ENCODE measurements at regions not wholly inside any gene's neighbourhood (a gene's known extent, or its start where the extent isn't known, plus 50 kb on each side); places are given as distances from the start of the nearest gene placed in this dataset.
A peak's percentile ranks its signal among the peaks of the same experiment; 100 is the strongest.
"Not testable (repeated sequence)": the region's sequence is repeated elsewhere in the genome, so short reads cannot be mapped to it uniquely, and the experiment has no call there.

GRCh38 chr7:138214926-138215325 lies 138.7 kb downstream of the AKR1D1 start:
- WGBS, 2 donors, result 98 to 100% methylated on average over 4 of the region's 4 CpGs
- intact Hi-C loops (cut with DNase I), result no loop called here
- TF ChIP-seq CTCF (IDR thresholded peaks at IDR 0.05), result no peak
- Histone ChIP-seq H3K27me3 (no peaks in the 10 kb centered on the region), H3K9me3 (no peaks in the 10 kb centered on the region), H3K4me1 (peaks cover 6 to 23% (median 14%) of the 10 kb centered on the region in 3 donors), H3K4me3 (no peak overlapping the region), H3K27ac (no peak overlapping the region), H3K36me3 (no peaks in the 10 kb centered on the region)
- FAIRE-seq (no peak), ATAC-seq (no peak), DNase-seq (no peak)

DNA sequence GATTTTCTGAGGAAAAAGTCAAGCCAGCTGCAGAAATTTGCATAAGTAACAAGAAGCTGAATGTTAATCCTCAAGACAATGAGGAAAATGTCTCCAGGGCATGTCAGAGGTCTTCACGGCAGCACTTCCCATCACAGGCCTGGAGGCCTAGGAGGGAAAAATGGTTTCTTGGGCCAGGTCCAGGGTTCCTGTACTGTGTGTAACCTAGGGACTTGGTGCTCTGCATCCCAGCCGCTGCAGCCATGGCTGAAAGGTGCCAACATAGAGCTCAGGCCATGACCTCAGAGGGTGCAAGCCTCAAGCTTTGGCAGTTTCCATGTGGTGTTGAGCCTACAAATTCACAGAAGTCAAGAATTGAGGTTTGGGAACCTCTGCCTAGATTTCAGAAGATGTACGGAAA lies 144.1 kb downstream of the AKR1D1 start:
- FAIRE-seq; H3K4me3 ChIP-seq; H3K27ac ChIP-seq; H3K4me1 ChIP-seq; H3K9me3 ChIP-seq; H3K27me3 ChIP-seq; intact Hi-C loops (cut with DNase I); DNase-seq; H3K36me3 ChIP-seq; ATAC-seq: not testable (repeated sequence)
- WGBS, 2 donors, result 95 to 96% methylated on average over 3 of the region's 3 CpGs

GRCh38 chr7:138221388-138221787 lies 145.1 kb downstream of the AKR1D1 start:
- H3K27ac ChIP-seq; H3K27me3 ChIP-seq; DNase-seq; H3K4me3 ChIP-seq; H3K4me1 ChIP-seq; H3K36me3 ChIP-seq; H3K9me3 ChIP-seq; intact Hi-C loops (cut with DNase I); ATAC-seq; FAIRE-seq: not testable (repeated sequence)
- 77 to 88% methylated on average over 4 of the region's 4 CpGs for WGBS, 2 donors

DNA sequence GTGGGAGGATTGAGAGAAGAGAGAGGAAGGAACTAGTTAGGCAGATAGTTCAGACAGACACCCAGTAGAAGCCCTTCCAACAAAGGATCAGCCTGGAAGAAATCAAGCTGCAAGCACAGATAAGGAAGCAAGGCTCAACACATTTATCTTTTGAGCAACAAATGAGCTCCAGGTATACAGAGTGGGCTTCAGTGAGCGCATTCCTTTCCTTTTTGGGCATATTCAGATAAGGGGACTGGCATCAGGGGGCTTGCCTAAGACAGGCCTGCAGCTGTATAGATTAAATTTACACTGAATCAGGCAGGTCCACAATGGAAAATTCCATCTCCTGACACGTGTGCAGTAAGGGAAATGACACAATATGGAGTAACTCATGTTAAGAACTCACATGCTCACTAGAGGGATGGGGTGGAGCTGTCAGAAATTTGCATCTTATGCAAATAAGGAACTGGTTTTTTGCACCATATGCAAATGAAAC lies 147.2 kb downstream of the AKR1D1 start:
- H3K36me3 ChIP-seq, result no peaks in the 10 kb centered on the region
- intact Hi-C loops (cut with DNase I), result no loop called here
- no peaks in the 10 kb centered on the region for H3K9me3 ChIP-seq
- no peaks in the 10 kb centered on the region for H3K27me3 ChIP-seq
- no peaks in the 10 kb centered on the region for H3K4me1 ChIP-seq
- DNase-seq (no peak), ATAC-seq (no peak), FAIRE-seq (no peak)
- TF ChIP-seq CTCF (IDR thresholded peaks at IDR 0.05), result no peak
- H3K27ac ChIP-seq, result no peak overlapping the region
- WGBS, 2 donors, result 85 to 94% methylated on average over 2 of the region's 2 CpGs
- H3K4me3 ChIP-seq, result no peak overlapping the region

GRCh38 chr7:138226001-138226476 lies 149.8 kb downstream of the AKR1D1 start:
- FAIRE-seq (no peak), DNase-seq (no peak), ATAC-seq (peak in 1 of 4 donors; percentile 47)
- whole genome bisulfite sequencing, 2 donors, result 74 to 82% methylated on average over 5 of the region's 5 CpGs
- TF ChIP-seq CTCF (IDR thresholded peaks at IDR 0.05), result no peak
- Histone ChIP-seq H3K4me3 (no peak overlapping the region), H3K9me3 (no peaks in the 10 kb centered on the region), H3K36me3 (no peaks in the 10 kb centered on the region), H3K27me3 (no peaks in the 10 kb centered on the region), H3K27ac (no peak overlapping the region), H3K4me1 (no peaks in the 10 kb centered on the region)
- intact Hi-C loops (cut with DNase I), result no loop called here

- no peak for FAIRE-seq
- DNase-seq, result no peak
Measured at GRCh38 chr7:138226745-138227279, 150.6 kb downstream of the AKR1D1 start.

More at GRCh38 chr7:138226745-138227279, 150.6 kb downstream of the AKR1D1 start:
- TF ChIP-seq CTCF (IDR thresholded peaks at IDR 0.05), result no peak
- WGBS, 2 donors, result 83 to 87% methylated on average over 4 of the region's 4 CpGs
- intact Hi-C loops (cut with DNase I), result no loop called here
- Histone ChIP-seq H3K27ac (no peak overlapping the region), H3K4me1 (no peaks in the 10 kb centered on the region), H3K27me3 (no peaks in the 10 kb centered on the region), H3K4me3 (no peak overlapping the region), H3K9me3 (no peaks in the 10 kb centered on the region), H3K36me3 (no peaks in the 10 kb centered on the region)
- ATAC-seq, result no peak
